DND-41 (cell line): ENCODE measurements at regions not wholly inside any gene's neighbourhood (a gene's known extent, or its start where the extent isn't known, plus 50 kb on each side); places are given as distances from the start of the nearest gene placed in this dataset.

Experiments
- EZH2 ChIP-seq: IDR thresholded peaks from 3 replicates; pipeline ENCODE4 v1.6.1; 2012; ENCODE audit warnings: borderline replicate concordance, low read depth, mild to moderate bottlenecking, moderate library complexity, low read length, inconsistent platforms; ENCODE audit not compliant: severe bottlenecking
- TF ChIP-seq, protein P1 (sequence below): IDR thresholded peaks from 2 replicates; pipeline ENCODE4 v1.5.1; 2012; ENCODE audit warnings: borderline replicate concordance, low read length, moderate library complexity, mild to moderate bottlenecking; ENCODE audit not compliant: poor library complexity, severe bottlenecking; ENCODE audit errors: extremely low read depth

GRCh38 chr1:224492015-224492414, 57.4 kb upstream of the WDR26 start:
- TF ChIP-seq, protein P1, sequence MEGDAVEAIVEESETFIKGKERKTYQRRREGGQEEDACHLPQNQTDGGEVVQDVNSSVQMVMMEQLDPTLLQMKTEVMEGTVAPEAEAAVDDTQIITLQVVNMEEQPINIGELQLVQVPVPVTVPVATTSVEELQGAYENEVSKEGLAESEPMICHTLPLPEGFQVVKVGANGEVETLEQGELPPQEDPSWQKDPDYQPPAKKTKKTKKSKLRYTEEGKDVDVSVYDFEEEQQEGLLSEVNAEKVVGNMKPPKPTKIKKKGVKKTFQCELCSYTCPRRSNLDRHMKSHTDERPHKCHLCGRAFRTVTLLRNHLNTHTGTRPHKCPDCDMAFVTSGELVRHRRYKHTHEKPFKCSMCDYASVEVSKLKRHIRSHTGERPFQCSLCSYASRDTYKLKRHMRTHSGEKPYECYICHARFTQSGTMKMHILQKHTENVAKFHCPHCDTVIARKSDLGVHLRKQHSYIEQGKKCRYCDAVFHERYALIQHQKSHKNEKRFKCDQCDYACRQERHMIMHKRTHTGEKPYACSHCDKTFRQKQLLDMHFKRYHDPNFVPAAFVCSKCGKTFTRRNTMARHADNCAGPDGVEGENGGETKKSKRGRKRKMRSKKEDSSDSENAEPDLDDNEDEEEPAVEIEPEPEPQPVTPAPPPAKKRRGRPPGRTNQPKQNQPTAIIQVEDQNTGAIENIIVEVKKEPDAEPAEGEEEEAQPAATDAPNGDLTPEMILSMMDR = no peak
- TF ChIP-seq EZH2 = no peak
